SKM-1 (cell line): ENCODE measurements at regions not wholly inside any gene's neighbourhood (a gene's known extent, or its start where the extent isn't known, plus 50 kb on each side); places are given as distances from the start of the nearest gene placed in this dataset.

Experiments
- DNase-seq: peaks from one replicate; lab custom pipeline; 2025; ENCODE audit not compliant: unreplicated experiment; lab: John Stamatoyannopoulos, UW

GRCh38 chr14:104367866-104368750 is 211.5 kb upstream of the C14orf180 start:
- no peak for DNase-seq

DNA sequence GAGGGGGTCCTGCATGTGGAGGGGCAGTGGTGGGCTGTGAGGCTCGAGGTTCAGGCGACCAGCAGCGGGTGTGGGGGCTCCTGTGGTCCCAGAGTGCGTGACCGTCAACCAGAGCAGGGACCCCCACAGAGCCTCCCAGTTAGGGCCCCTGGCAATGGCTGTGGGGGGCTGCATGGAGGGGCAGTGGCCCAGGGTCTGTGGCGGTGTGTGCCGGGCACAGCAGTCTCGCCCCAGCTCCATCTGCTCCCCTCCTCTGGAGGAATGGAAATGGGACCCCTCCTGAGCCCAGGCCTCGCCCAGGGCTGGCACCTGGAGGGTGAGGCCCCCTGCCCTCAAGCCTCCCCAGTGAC is 210.8 kb upstream of the C14orf180 start:
- DNase-seq: no peak

DNA sequence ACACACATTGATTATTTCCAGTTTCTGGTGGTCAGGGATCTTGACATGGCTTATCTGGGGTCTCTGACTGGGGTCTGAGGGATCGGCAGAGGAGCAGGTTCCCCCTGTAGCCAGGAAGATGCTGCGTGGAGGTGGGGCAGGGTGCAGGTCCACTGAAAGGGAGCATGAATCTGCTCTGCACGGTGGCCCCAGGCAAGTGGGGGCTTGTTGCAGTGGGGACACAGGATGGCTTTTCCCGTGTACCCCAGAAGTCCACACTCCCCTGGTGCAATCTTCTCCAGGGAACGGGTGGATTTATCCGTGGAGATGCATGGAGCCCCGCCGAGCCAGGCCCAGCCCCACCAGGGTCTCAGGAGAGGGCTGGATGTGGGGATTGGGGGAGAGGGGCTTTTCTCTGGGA is 210.4 kb upstream of the C14orf180 start:
- DNase-seq: no peak

- DNase-seq: no peak
These were observed 209.2 kb upstream of the C14orf180 start for GRCh38 chr14:104370256-104370870.

- no peak for DNase-seq
These were observed 208.5 kb upstream of the C14orf180 start for GRCh38 chr14:104371031-104371430.

DNA sequence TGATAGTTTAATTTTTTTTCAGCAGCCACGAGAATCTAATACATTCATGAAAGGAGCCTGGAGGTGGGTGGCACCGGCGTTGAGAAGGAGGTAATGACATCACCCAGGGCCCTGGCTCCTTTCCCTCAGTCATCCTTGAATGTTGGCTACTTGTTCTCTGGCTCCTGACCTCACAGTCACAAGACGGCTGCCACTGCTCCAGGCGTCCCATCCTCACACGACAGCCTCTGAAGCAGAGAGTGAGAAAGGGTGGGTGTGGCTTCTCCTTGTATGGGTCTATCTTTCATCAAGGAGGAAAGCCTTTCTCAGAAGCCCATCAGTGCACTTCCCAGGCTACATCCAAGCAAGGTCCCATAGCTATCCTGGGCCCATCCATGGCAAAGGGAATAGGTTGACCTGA is 207.6 kb upstream of the C14orf180 start:
- no peak for DNase-seq

DNA sequence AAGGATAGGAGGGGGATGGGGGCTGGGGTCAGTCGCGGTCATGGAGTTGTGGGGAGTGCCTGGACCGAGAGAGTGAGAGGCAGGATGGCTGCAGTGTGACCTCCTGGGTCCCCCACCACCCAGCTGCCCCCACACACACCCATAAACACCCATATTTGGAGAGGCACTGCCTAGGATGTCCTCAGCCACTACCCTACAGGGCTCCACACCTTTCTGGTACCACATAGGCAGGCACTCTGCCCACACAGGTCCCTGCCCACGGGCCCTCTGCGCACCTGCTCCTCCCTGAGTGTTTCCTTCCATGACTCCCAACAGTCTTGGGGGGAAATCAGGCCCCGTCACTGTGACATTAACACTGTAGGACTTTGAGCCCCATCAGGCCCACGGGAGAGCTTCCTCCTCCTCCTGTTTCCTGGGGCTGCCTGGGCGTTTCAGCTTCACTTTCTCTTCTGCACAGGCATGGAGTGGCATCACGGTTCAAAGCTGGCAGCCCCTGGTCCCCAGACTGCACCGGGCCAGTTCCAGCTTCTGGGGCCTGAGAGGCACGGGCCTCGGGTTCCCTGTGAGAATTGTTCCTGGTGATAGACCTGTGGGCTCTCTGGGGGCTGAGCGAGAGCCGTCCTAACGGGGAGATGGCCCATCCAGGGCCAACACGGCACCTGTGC is 207.0 kb upstream of the C14orf180 start:
- DNase-seq: no peak

DNA sequence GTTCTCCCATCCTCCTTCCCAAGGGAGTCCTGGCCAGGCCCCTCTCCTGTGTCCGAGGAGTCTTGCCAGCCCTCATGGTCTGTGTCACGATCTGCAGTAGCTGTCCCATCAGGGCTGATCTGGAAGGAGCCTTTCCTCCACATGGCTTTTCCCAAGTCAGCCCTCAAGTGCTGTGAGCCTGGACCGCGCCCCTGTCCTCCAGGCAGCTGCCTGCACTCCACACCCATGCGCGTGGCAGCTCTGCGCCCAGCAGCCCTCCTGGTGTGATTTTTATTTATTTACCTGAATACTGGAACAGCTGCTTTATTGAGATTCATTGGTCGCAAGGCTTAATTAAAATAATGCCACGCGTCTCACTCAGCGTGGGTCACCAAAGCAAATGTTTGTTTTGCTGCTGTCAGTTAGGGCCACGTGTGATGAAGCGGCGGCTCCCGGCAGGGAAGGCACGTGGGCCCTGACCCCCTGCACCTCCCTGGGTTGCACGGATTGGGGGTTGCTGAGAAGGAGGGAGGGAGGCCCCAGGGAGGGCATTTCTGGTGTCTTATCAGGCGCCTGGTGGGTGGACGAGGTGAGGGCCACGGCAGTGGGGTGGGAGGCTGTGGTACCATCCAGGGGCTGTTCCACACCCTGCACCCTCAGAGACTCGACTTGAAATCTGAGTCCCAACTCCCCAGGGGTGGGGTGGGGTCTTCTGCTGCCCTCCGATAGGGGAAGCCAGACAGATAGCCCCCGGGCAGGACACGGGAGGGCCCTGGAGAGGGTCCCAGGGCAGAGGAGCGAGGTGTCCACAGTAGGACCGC is 206.3 kb upstream of the C14orf180 start:
- no peak for DNase-seq

- no peak for DNase-seq
These were observed 205.5 kb upstream of the C14orf180 start for GRCh38 chr14:104373855-104374717.

GRCh38 chr14:104374718-104375080 is 204.9 kb upstream of the C14orf180 start:
- no peak for DNase-seq

DNA sequence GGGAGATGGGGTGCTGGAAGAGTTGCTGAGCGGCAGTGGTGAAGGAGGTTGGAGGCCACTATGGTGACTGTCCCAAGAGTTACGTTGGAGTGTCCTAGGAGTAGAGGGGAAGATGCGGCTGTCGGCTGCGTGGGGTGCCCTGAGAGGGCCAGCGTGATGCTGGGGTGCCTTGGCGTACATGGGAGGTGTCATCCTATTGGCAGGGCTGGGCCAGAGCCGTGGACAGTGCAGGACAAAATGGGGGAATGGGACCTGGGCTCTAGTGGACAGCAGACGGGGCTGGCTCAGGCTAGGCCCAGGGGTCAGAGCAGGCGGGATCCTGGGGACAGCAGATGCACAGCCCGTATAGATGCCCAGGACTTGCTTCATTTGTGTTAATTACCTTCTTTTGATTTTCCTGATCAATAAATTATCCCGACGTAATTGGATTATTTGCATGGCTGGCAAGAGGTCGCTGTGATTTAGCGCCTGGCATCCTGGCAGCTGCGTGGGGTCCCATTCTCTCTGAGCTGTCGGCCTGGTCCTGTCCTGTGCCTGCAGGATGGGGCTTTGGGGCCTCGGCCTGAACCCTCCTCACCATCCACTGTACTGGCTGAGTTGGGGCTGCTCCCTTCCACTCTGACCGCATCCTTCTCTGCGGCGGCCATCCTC is 203.9 kb upstream of the C14orf180 start:
- no peak for DNase-seq

- DNase-seq: no peak
These were observed 203.1 kb upstream of the C14orf180 start for GRCh38 chr14:104376202-104377140.

DNA sequence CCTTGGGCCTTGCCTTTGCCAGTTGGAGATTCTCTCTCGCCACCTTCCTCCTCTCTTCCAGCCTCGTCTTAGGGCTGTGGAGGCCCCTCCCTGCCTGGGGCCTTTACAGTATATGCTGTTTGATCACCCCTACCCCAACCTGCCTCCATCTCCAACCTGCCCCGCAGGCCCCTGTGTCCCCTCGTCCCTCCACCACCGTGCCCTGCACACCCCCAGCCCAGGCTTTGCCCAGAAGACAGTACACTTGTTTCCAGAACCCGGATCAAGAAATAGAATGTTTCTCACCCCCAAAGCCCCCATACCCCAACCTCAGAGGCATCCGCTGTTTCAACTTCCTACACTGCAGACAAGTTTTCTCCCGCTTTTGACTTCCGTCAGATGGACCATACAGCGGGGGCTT is 202.3 kb upstream of the C14orf180 start:
- DNase-seq: no peak

- DNase-seq: no peak
These were observed 200.9 kb upstream of the C14orf180 start for GRCh38 chr14:104378698-104379113.

GRCh38 chr14:104382361-104383087 is 197.0 kb upstream of the C14orf180 start:
- no peak for DNase-seq

DNA sequence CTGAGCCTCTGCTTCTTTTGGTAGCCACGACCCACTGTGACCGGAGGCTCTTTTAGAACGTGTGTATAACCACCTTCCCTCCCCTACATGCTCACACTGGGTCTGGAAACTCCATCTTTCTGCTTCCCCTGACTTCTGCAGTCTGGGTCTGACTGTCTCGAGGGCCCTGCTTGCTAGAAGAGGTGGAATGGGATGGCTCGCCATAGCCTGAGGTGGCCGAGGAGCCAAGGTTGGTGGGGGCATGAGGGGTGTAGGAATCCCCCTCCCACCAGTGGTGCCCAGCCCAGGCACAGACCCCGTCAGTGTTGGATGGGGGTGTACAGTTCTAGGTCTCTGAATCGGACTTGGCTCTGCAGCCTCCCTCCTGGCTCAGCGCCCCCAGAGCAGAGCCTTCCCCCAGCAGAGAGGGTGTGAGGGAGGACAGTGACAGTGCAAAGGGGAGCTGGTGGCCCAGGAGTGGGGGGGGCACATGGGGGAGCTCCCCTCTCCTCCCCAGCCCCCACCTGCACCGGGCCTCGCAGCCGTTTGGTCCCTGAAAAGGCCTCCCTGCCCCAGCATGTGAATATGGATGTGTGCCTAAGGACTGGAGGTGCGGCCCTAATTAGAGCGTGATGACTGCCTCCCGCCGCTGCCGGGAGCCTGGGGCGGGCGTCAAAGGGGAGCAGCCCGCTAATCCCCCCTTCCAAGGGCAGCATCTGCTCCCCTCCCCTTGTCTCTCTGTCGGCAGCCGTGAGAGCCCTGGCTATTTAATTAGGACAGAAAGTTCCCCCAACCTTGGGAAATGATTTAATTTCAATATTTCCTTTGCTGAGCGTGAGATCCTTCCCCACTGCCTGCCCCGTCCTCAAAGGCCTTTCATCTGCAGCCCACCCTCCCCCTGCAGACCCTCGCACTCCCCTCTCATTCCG is 196.2 kb upstream of the C14orf180 start:
- no peak for DNase-seq
